Testis (tissue), 2 donors: ENCODE measurements at regions not wholly inside any gene's neighbourhood (a gene's known extent, or its start where the extent isn't known, plus 50 kb on each side); places are given as distances from the start of the nearest gene placed in this dataset.

Source experiments
- POLR2A ChIP-seq: fragments of 450-650 bp; IDR thresholded peaks from one replicate; pipeline ENCODE4 v1.6.1; 2017; ENCODE audit warnings: antibody characterized with exemption, mild to moderate bottlenecking, moderate library complexity
- TF ChIP-seq, protein P1 (sequence below), 3 experiments: fragments of 450-650 bp in 2 of 3; fragments of 200-600 bp in 1 of 3; sonication (generic) in 1 of 3; IDR thresholded peaks; one replicate each; pipeline ENCODE4 v1.5.1; 2016 to 2019; ENCODE audit warnings: antibody characterized with exemption in 3 of 3, mild to moderate bottlenecking in 2 of 3, moderate library complexity in 1 of 3

DNA sequence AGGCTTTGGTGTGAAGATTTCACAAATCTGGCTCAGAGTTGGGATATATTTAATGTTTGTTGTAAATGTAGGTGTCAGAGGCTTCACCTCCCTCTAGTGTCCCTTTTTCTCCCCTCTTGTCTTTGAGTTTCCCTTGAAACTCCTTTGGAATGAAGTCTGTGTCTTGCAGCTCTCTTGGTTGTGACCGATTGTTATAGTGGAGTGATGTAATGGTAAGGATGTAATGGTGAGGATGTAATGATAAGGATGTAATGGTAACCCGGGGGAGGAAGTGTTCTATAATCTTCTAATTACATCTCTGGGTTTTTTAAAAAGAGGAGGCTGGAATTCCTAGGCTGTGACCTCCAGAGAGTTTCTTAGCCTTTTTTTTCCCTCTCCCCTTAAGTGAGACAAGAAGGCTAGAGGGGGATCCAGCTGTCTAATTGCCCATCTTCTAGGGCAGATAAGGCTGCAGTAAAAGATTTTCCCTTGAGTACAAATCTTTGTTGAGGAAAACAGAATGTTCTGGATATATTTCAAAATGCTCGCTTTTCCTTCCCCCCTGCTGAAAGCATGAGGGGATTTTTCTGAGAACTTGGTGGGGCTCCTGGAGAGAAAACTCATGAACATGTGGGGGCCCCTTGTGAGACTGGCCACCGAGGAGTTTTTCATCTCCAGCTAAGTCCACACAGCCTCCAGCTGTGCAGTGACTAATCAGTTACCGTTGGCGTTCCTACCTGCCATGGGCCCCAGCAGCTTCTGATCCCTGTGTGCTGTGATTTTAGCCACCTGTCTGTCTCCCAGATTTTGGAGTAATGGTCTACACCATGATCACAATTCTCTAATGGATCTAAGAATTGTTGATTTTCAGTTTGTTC lies 156.7 kb upstream of the PMEPA1 start:
- TF ChIP-seq, protein P1, sequence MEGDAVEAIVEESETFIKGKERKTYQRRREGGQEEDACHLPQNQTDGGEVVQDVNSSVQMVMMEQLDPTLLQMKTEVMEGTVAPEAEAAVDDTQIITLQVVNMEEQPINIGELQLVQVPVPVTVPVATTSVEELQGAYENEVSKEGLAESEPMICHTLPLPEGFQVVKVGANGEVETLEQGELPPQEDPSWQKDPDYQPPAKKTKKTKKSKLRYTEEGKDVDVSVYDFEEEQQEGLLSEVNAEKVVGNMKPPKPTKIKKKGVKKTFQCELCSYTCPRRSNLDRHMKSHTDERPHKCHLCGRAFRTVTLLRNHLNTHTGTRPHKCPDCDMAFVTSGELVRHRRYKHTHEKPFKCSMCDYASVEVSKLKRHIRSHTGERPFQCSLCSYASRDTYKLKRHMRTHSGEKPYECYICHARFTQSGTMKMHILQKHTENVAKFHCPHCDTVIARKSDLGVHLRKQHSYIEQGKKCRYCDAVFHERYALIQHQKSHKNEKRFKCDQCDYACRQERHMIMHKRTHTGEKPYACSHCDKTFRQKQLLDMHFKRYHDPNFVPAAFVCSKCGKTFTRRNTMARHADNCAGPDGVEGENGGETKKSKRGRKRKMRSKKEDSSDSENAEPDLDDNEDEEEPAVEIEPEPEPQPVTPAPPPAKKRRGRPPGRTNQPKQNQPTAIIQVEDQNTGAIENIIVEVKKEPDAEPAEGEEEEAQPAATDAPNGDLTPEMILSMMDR (IDR thresholded peaks at IDR 0.05): no peak
- no peak for TF ChIP-seq POLR2A
